ENCODE measurements at regions not wholly inside any gene's neighbourhood (a gene's known extent, or its start where the extent isn't known, plus 50 kb on each side); places are given as distances from the start of the nearest gene placed in this dataset.

GRCh38 chr3:176587089-176587488 lies 610.2 kb downstream of the TBL1XR1 start:
- BruUV-seq (replicated peaks) = no TSS peak
- no peak for DNase-seq (ENCODE audit: unreplicated experiment)
- H3K9me3 Mint-ChIP-seq (ENCODE audit: unreplicated experiment) = no peaks in the 10 kb centered on the region
- no peaks in the 10 kb centered on the region for H3K27me3 Mint-ChIP-seq (ENCODE audit: insufficient read depth, unreplicated experiment)
- ChIA-PET POLR2A (no interaction called here), CTCF (interaction anchor here (0.7 kb wide), 1 partner anchor 226 kb away, joined by 3 read pairs; no protein-coding TSS in a partner anchor)
- no peaks in the 10 kb centered on the region for H3K36me3 Mint-ChIP-seq (ENCODE audit: insufficient read depth, unreplicated experiment)
- H3K4me3 Mint-ChIP-seq (ENCODE audit: unreplicated experiment) = no peak overlapping the region
- peaks cover 13% of the 10 kb centered on the region for H3K4me1 Mint-ChIP-seq (ENCODE audit: insufficient read depth, unreplicated experiment)
- intact Hi-C loops (cut with micrococcal nuclease) = no loop called here
- no peak for TF ChIP-seq CTCF (IDR thresholded peaks at IDR 0.05; ENCODE audit: unreplicated experiment)
- H3K27ac Mint-ChIP-seq (ENCODE audit: low read depth, unreplicated experiment) = no peak overlapping the region

- BruUV-seq (replicated peaks) = no TSS peak
- Mint-ChIP-seq H3K36me3 (ENCODE audit: insufficient read depth, unreplicated experiment) (no peaks in the 10 kb centered on the region), H3K27me3 (ENCODE audit: insufficient read depth, unreplicated experiment) (no peaks in the 10 kb centered on the region), H3K9me3 (ENCODE audit: unreplicated experiment) (peaks cover 9% of the 10 kb centered on the region), H3K4me3 (ENCODE audit: unreplicated experiment) (no peak overlapping the region), H3K4me1 (ENCODE audit: insufficient read depth, unreplicated experiment) (peaks cover 13% of the 10 kb centered on the region), H3K27ac (ENCODE audit: low read depth, unreplicated experiment) (peak overlapping the region; percentile 69)
- TF ChIP-seq CTCF (IDR thresholded peaks at IDR 0.05; ENCODE audit: unreplicated experiment) = no peak
- intact Hi-C loops (cut with micrococcal nuclease) = no loop called here
- DNase-seq (ENCODE audit: unreplicated experiment) = peak; percentile 42
- POLR2A ChIA-PET = no interaction called here
- CTCF ChIA-PET = no interaction called here
These were observed 612.7 kb downstream of the TBL1XR1 start for GRCh38 chr3:176584413-176585176.

GRCh38 chr3:176583956-176584355 lies 613.3 kb downstream of the TBL1XR1 start:
- BruUV-seq (replicated peaks) = TSS peak; percentile 96
- Mint-ChIP-seq H3K4me1 (ENCODE audit: insufficient read depth, unreplicated experiment) (peaks cover 13% of the 10 kb centered on the region), H3K9me3 (ENCODE audit: unreplicated experiment) (peaks cover 9% of the 10 kb centered on the region), H3K27me3 (ENCODE audit: insufficient read depth, unreplicated experiment) (no peaks in the 10 kb centered on the region), H3K27ac (ENCODE audit: low read depth, unreplicated experiment) (peak overlapping the region; percentile 39), H3K36me3 (ENCODE audit: insufficient read depth, unreplicated experiment) (no peaks in the 10 kb centered on the region), H3K4me3 (ENCODE audit: unreplicated experiment) (no peak overlapping the region)
- ChIA-PET POLR2A (no interaction called here), CTCF (no interaction called here)
- intact Hi-C loops (cut with micrococcal nuclease) = no loop called here
- TF ChIP-seq CTCF (IDR thresholded peaks at IDR 0.05; ENCODE audit: unreplicated experiment) = no peak
- no peak for DNase-seq (ENCODE audit: unreplicated experiment)

GRCh38 chr3:176581589-176581988 lies 615.7 kb downstream of the TBL1XR1 start:
- H3K4me1 Mint-ChIP-seq (ENCODE audit: insufficient read depth, unreplicated experiment) = peaks cover 13% of the 10 kb centered on the region
- ChIA-PET CTCF (no interaction called here), POLR2A (no interaction called here)
- no peaks in the 10 kb centered on the region for H3K36me3 Mint-ChIP-seq (ENCODE audit: insufficient read depth, unreplicated experiment)
- no peak overlapping the region for H3K27ac Mint-ChIP-seq (ENCODE audit: low read depth, unreplicated experiment)
- no peaks in the 10 kb centered on the region for H3K27me3 Mint-ChIP-seq (ENCODE audit: insufficient read depth, unreplicated experiment)
- no peak overlapping the region for H3K4me3 Mint-ChIP-seq (ENCODE audit: unreplicated experiment)
- TF ChIP-seq CTCF (IDR thresholded peaks at IDR 0.05; ENCODE audit: unreplicated experiment) = no peak
- no peak for DNase-seq (ENCODE audit: unreplicated experiment)
- intact Hi-C loops (cut with micrococcal nuclease) = no loop called here
- peaks cover 9% of the 10 kb centered on the region for H3K9me3 Mint-ChIP-seq (ENCODE audit: unreplicated experiment)
- no TSS peak for BruUV-seq (replicated peaks)

Data from MCF 10A (cell line).